ENCODE measurements at regions not wholly inside any gene's neighbourhood (a gene's known extent, or its start where the extent isn't known, plus 50 kb on each side); places are given as distances from the start of the nearest gene placed in this dataset.

- Histone ChIP-seq H3K9me3 (ENCODE audit: low read depth, low read length) (no peaks in the 10 kb centered on the region), H3K36me3 (ENCODE audit: insufficient read depth, low read length) (no peaks in the 10 kb centered on the region), H3K27me3 (ENCODE audit: insufficient read depth, low read length) (no peaks in the 10 kb centered on the region), H3K4me3 (ENCODE audit: insufficient read depth, low read length) (no peak overlapping the region), H3K4me1 (ENCODE audit: insufficient read depth, low read length) (no peaks in the 10 kb centered on the region), H3K79me2 (ENCODE audit: insufficient read depth, low read length) (no peaks in the 10 kb centered on the region), H4K20me1 (ENCODE audit: insufficient read depth, low read length) (no peaks in the 10 kb centered on the region), H3K4me2 (ENCODE audit: insufficient read depth, low read length) (no peak overlapping the region), H3K27ac (ENCODE audit: low read depth, low read length) (no peak overlapping the region), H2AFZ (ENCODE audit: low read length) (no peak overlapping the region)
- no peak for DNase-seq (ENCODE audit: insufficient read length, low spot score, missing footprints)
- TF ChIP-seq CTCF (IDR thresholded peaks at IDR 0.05; ENCODE audit: extremely low read depth, low read depth, low read length) = no peak
Observed at GRCh38 chr3:66863205-66864111, 134.6 kb upstream of the KBTBD8 start.

GRCh38 chr3:66884659-66885058 lies 113.4 kb upstream of the KBTBD8 start:
- DNase-seq (ENCODE audit: insufficient read length, low spot score, missing footprints) = no peak
- Histone ChIP-seq H4K20me1 (ENCODE audit: insufficient read depth, low read length) (no peaks in the 10 kb centered on the region), H3K9me3 (ENCODE audit: low read depth, low read length) (no peaks in the 10 kb centered on the region)

GRCh38 chr3:66885326-66886000 lies 112.6 kb upstream of the KBTBD8 start:
- H3K9me3 ChIP-seq (ENCODE audit: low read depth, low read length) = no peaks in the 10 kb centered on the region
- no peaks in the 10 kb centered on the region for H3K4me1 ChIP-seq (ENCODE audit: insufficient read depth, low read length)
- no peaks in the 10 kb centered on the region for H3K79me2 ChIP-seq (ENCODE audit: insufficient read depth, low read length)
- no peak overlapping the region for H3K4me2 ChIP-seq (ENCODE audit: insufficient read depth, low read length)
- no peak for TF ChIP-seq CTCF (IDR thresholded peaks at IDR 0.05; ENCODE audit: extremely low read depth, low read depth, low read length)
- H4K20me1 ChIP-seq (ENCODE audit: insufficient read depth, low read length) = no peaks in the 10 kb centered on the region
- no peak overlapping the region for H3K27ac ChIP-seq (ENCODE audit: low read depth, low read length)
- no peaks in the 10 kb centered on the region for H3K36me3 ChIP-seq (ENCODE audit: insufficient read depth, low read length)
- H3K27me3 ChIP-seq (ENCODE audit: insufficient read depth, low read length) = no peaks in the 10 kb centered on the region
- H2AFZ ChIP-seq (ENCODE audit: low read length) = no peak overlapping the region
- no peak for DNase-seq (ENCODE audit: insufficient read length, low spot score, missing footprints)
- no peak overlapping the region for H3K4me3 ChIP-seq (ENCODE audit: insufficient read depth, low read length)

More at GRCh38 chr3:66884659-66885058, 113.4 kb upstream of the KBTBD8 start:
- H3K79me2 ChIP-seq (ENCODE audit: insufficient read depth, low read length) = no peaks in the 10 kb centered on the region
- no peak for TF ChIP-seq CTCF (IDR thresholded peaks at IDR 0.05; ENCODE audit: extremely low read depth, low read depth, low read length)
- H3K4me3 ChIP-seq (ENCODE audit: insufficient read depth, low read length) = no peak overlapping the region
- no peak overlapping the region for H3K27ac ChIP-seq (ENCODE audit: low read depth, low read length)
- no peaks in the 10 kb centered on the region for H3K4me1 ChIP-seq (ENCODE audit: insufficient read depth, low read length)
- no peak overlapping the region for H3K4me2 ChIP-seq (ENCODE audit: insufficient read depth, low read length)
- no peak overlapping the region for H2AFZ ChIP-seq (ENCODE audit: low read length)
- no peaks in the 10 kb centered on the region for H3K27me3 ChIP-seq (ENCODE audit: insufficient read depth, low read length)
- no peaks in the 10 kb centered on the region for H3K36me3 ChIP-seq (ENCODE audit: insufficient read depth, low read length)
